ENCODE measurements at regions not wholly inside any gene's neighbourhood (a gene's known extent, or its start where the extent isn't known, plus 50 kb on each side); places are given as distances from the start of the nearest gene placed in this dataset.
A peak's percentile ranks its signal among the peaks of the same experiment; 100 is the strongest.

GRCh38 chr10:3478632-3479240 lies 306.2 kb upstream of the PITRM1 start:
- Histone ChIP-seq H3K27me3 (no peaks in the 10 kb centered on the region), H3K4me3 (no peak overlapping the region), H3K4me2 (no peak overlapping the region), H3K9ac (no peak overlapping the region), H3K27ac (no peak overlapping the region), H3K4me1 (peaks cover 22% of the 10 kb centered on the region), H3K9me3 (peaks cover 7% of the 10 kb centered on the region; the same call in 1 of the 2 replicates), H3K36me3 (no peaks in the 10 kb centered on the region), H4K20me1 (no peaks in the 10 kb centered on the region)
- no peak for TF ChIP-seq Cebpa-rat (IDR thresholded peaks at IDR 0.05)

- Histone ChIP-seq H3K4me3 (no peak overlapping the region), H3K9ac (no peak overlapping the region), H3K9me3 (peaks cover 7% of the 10 kb centered on the region; the same call in 1 of the 2 replicates), H4K20me1 (no peaks in the 10 kb centered on the region), H3K27ac (no peak overlapping the region), H3K36me3 (no peaks in the 10 kb centered on the region), H3K4me1 (peaks cover 16% of the 10 kb centered on the region), H3K27me3 (no peaks in the 10 kb centered on the region), H3K4me2 (no peak overlapping the region)
- TF ChIP-seq Cebpa-rat (IDR thresholded peaks at IDR 0.05), result no peak
These were observed 305.6 kb upstream of the PITRM1 start for GRCh38 chr10:3478153-3478552.

GRCh38 chr10:3477683-3478082 lies 305.1 kb upstream of the PITRM1 start:
- no peak for TF ChIP-seq Cebpa-rat (IDR thresholded peaks at IDR 0.05)
- H3K27ac ChIP-seq, result no peak overlapping the region
- peaks cover 14% of the 10 kb centered on the region for H3K4me1 ChIP-seq
- H3K9me3 ChIP-seq, result peaks cover 7% of the 10 kb centered on the region; the same call in 1 of the 2 replicates
- H4K20me1 ChIP-seq, result no peaks in the 10 kb centered on the region
- H3K36me3 ChIP-seq, result no peaks in the 10 kb centered on the region
- no peak overlapping the region for H3K4me3 ChIP-seq
- no peaks in the 10 kb centered on the region for H3K27me3 ChIP-seq
- no peak overlapping the region for H3K4me2 ChIP-seq
- no peak overlapping the region for H3K9ac ChIP-seq

- TF ChIP-seq Cebpa-rat (IDR thresholded peaks at IDR 0.05), result no peak
- no peak overlapping the region for H3K4me3 ChIP-seq
- no peak overlapping the region for H3K27ac ChIP-seq
- no peaks in the 10 kb centered on the region for H3K36me3 ChIP-seq
- H4K20me1 ChIP-seq, result no peaks in the 10 kb centered on the region
- H3K9me3 ChIP-seq, result peaks cover 7% of the 10 kb centered on the region; the same call in 1 of the 2 replicates
- H3K4me2 ChIP-seq, result no peak overlapping the region
- H3K9ac ChIP-seq, result no peak overlapping the region
- no peaks in the 10 kb centered on the region for H3K27me3 ChIP-seq
- peaks cover 14% of the 10 kb centered on the region for H3K4me1 ChIP-seq
These were observed 304.3 kb upstream of the PITRM1 start for GRCh38 chr10:3476640-3477448.

GRCh38 chr10:3476186-3476585 lies 303.6 kb upstream of the PITRM1 start:
- Histone ChIP-seq H3K27me3 (no peaks in the 10 kb centered on the region), H4K20me1 (no peaks in the 10 kb centered on the region), H3K4me3 (no peak overlapping the region), H3K9ac (no peak overlapping the region), H3K4me2 (no peak overlapping the region), H3K9me3 (peaks cover 7% of the 10 kb centered on the region; the same call in 1 of the 2 replicates), H3K4me1 (peaks cover 18% of the 10 kb centered on the region), H3K27ac (no peak overlapping the region), H3K36me3 (no peaks in the 10 kb centered on the region)
- no peak for TF ChIP-seq Cebpa-rat (IDR thresholded peaks at IDR 0.05)

- H3K4me3 ChIP-seq, result no peak overlapping the region
- no peaks in the 10 kb centered on the region for H3K36me3 ChIP-seq
- H4K20me1 ChIP-seq, result no peaks in the 10 kb centered on the region
- H3K4me1 ChIP-seq, result peaks cover 20% of the 10 kb centered on the region
- H3K9ac ChIP-seq, result no peak overlapping the region
- no peaks in the 10 kb centered on the region for H3K27me3 ChIP-seq
- TF ChIP-seq Cebpa-rat (IDR thresholded peaks at IDR 0.05), result no peak
- peaks cover 7% of the 10 kb centered on the region; the same call in 1 of the 2 replicates for H3K9me3 ChIP-seq
- H3K27ac ChIP-seq, result no peak overlapping the region
- H3K4me2 ChIP-seq, result no peak overlapping the region
These were observed 302.8 kb upstream of the PITRM1 start for GRCh38 chr10:3475367-3475766.

GRCh38 chr10:3474266-3474665 lies 301.7 kb upstream of the PITRM1 start:
- Histone ChIP-seq H3K4me2 (no peak overlapping the region), H4K20me1 (no peaks in the 10 kb centered on the region), H3K4me3 (no peak overlapping the region), H3K27me3 (no peaks in the 10 kb centered on the region), H3K36me3 (no peaks in the 10 kb centered on the region), H3K27ac (no peak overlapping the region), H3K9me3 (peaks cover 7% of the 10 kb centered on the region; the same call in 1 of the 2 replicates), H3K9ac (no peak overlapping the region), H3K4me1 (peaks cover 29% of the 10 kb centered on the region)
- no peak for TF ChIP-seq Cebpa-rat (IDR thresholded peaks at IDR 0.05)

GRCh38 chr10:3473271-3473670 lies 300.7 kb upstream of the PITRM1 start:
- Histone ChIP-seq H3K4me3 (no peak overlapping the region), H3K27ac (no peak overlapping the region), H3K27me3 (no peaks in the 10 kb centered on the region), H3K9ac (no peak overlapping the region), H4K20me1 (no peaks in the 10 kb centered on the region), H3K4me2 (no peak overlapping the region), H3K36me3 (no peaks in the 10 kb centered on the region), H3K4me1 (peaks cover 39% of the 10 kb centered on the region), H3K9me3 (peaks cover 7% of the 10 kb centered on the region; the same call in 1 of the 2 replicates)
- no peak for TF ChIP-seq Cebpa-rat (IDR thresholded peaks at IDR 0.05)

- H3K36me3 ChIP-seq, result no peaks in the 10 kb centered on the region
- H3K27ac ChIP-seq, result peak overlapping the region; percentile 65
- peaks cover 7% of the 10 kb centered on the region; the same call in 1 of the 2 replicates for H3K9me3 ChIP-seq
- 0 out of 2 replicates have a peak overlapping the region, but pooled peaks have one; percentile 47 for H3K9ac ChIP-seq
- no peak for TF ChIP-seq Cebpa-rat (IDR thresholded peaks at IDR 0.05)
- no peaks in the 10 kb centered on the region for H3K27me3 ChIP-seq
- H3K4me2 ChIP-seq, result peak overlapping the region; percentile 78
- no peaks in the 10 kb centered on the region for H4K20me1 ChIP-seq
- peaks cover 47% of the 10 kb centered on the region for H3K4me1 ChIP-seq
- peak overlapping the region; percentile 34 for H3K4me3 ChIP-seq
These were observed 299.9 kb upstream of the PITRM1 start for GRCh38 chr10:3472287-3473051.
